SHP77 (cell line): ENCODE measurements at regions not wholly inside any gene's neighbourhood (a gene's known extent, or its start where the extent isn't known, plus 50 kb on each side); places are given as distances from the start of the nearest gene placed in this dataset.

ENCODE experiments used
- DNase-seq, 2 experiments: peaks; one replicate each; lab custom pipeline; 2025; lab: John Stamatoyannopoulos, UW

DNA sequence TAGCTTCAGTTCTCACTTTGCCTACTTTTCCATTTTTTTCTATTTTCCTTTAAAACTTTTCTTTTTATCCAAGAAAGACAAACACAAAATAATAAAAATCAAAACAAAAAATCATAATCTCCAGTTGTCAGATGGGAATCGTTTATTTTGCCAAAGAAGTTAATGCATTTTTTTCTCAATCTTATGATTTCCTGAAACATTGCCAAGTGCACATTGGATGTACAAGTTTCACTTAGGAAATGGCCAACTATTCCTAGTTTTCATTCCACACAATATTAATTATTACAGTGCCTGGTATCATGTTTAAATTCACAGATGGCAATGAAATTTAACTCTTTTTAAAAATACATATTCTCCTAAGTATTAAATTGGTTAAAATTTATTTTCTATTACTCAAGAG lies 1050.5 kb downstream of the TTLL7 start:
- DNase-seq: no peak

DNA sequence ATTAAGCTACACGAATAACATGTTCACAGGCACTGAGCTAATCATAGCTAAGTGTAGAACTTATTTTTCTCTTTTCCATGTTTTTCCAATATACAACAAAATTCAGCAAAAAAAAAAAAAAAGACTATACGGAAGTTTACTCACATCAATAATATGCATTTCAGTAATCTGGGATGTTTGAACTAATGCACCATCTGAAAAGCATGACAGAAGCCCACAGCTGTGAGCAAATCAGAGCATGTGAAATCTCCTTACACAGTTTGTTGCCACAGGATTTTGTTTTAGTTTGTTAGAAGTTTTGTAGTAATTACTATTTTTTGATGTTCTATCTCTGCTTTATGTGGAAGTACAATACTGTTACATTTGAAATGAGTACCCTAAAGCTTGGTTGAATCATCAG lies 1051.7 kb downstream of the TTLL7 start:
- DNase-seq: no peak

DNA sequence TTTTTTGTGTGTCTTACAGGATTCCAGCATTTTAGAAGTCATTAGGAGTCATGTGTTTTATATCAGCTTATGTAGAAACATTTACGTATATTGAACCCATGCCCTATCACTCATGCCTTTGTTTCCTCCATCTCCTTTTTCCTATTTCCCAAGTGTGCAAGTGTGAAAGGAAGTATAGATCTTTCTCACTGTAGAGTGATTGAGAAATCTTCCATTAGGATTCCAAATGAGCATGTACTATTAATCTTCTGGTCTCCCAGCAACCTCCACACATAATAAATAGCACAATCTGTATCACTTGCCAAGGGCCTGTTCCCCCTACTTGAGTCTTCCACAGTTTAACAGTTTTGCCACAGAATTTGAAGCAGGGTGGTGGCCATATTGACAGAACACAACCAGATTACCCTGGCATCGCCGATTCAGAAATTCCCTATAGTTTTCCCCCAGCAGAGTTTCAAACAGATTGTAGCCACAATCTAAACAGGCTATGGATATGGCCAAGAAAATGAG lies 1052.8 kb downstream of the TTLL7 start:
- no peak for DNase-seq

DNA sequence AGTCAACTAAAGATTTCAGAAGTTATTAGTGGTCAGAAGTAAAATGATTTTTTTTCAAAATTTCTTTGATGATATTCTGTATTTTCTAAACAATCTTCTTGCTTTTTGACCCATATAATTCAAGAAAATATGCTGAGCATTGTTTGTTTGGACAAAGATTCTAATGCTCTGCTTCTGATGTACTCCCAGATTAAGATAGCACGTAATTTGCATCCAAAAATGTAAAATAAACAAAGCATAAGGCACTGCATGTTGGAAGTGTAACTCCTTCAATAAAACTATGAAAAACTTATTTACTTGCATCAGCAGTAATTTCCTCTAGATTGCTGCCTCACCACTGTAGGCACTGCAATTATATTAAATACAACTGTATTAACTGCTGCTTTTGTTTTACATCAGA lies 1054.1 kb downstream of the TTLL7 start:
- DNase-seq: no peak

DNA sequence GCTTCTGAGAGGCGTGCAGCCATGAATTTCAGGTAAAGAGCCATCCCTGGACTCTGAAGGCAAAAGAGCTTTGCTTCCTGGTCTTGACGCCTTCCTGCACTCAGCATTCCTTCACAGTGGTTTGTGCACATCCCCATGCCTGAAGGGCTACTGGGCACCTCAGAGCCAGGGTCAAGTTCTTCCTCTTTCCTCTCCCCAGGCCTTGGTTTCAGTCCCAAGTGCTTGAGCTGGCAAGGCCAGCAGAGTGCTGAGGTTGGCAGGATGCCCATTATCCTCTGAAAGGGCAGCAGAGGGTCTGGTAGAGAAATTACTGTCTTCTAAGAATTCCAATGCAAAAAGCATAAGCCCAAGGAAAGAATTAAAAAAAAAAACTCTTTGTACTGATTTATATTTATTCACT lies 1064.9 kb downstream of the TTLL7 start:
- peak in 1 of 2 experiments; percentile 23 for DNase-seq

DNA sequence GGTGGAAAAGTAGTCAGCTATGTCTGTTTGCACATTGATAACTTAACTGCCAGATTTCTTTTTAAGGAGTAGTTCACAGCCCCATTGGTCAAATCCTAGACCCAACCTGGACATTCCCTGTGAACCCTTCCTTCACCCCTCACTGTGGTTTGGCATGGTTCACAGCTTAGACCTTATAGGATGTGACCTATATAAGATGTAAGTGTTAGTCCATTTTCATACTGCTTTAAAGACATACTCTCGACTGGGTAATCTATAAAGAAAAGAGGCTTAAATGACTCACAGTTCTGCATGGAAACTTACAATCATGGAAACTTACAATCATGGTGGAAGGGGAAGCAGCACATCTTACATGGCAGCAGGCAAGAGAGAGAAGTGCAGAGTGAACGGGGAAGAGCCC lies 1066.2 kb downstream of the TTLL7 start:
- DNase-seq: no peak

DNA sequence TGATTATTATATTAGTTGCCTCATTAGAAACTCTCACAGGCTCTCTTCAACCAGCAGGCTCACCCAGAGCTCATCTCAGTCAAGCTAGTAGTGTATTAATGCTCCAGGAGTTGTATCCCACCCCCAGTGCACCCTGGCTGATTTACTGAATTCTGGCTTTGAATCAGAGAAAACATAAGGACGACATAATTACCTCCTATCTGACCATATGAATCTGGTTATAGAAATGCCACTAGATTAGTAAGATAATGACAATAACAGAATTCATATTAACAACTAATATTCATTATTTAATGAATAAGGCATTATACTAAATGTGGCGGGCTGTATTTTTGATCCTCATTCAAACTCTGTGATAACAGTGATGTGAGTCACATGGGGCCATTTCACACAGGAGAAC lies 1066.7 kb downstream of the TTLL7 start:
- DNase-seq: no peak

DNA sequence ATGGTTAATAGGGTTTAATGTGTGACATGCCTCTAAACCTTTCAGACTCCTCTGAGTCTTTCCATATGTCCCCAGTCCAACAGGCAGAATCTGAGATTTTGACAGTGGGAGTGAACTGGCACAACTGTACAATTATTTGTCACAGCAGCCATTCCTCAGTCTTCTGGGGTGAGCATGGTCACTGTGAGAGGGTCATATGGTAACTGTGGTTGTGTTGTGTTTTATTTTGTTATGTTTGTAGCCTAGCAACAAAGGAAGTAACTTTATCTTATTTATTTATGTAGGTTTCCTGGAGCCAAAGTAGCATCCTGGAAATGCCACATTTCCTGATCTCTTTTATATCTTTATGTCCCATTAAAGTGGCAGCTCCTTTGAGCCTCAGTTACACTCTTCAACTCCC lies 1067.9 kb downstream of the TTLL7 start:
- no peak for DNase-seq

DNA sequence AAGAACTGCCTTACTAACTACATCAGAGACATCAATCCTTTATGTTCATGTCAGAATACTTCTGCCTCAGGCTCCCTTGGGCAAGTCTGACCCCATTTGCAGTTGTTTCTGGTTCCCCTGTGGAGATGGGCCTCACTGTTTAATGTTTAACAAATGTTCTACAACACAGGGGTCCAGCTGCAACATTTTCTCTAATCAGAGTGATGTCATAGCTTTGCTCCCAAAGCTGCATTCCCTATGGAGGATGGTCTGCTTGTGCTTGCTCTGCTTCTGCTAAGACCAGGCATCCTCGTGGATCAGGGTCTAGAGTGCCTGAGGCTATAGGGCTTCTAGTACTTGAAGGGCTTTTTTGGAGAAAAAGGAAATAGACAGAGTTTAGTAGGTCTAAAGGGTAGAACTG lies 1071.2 kb downstream of the TTLL7 start:
- DNase-seq: no peak

DNA sequence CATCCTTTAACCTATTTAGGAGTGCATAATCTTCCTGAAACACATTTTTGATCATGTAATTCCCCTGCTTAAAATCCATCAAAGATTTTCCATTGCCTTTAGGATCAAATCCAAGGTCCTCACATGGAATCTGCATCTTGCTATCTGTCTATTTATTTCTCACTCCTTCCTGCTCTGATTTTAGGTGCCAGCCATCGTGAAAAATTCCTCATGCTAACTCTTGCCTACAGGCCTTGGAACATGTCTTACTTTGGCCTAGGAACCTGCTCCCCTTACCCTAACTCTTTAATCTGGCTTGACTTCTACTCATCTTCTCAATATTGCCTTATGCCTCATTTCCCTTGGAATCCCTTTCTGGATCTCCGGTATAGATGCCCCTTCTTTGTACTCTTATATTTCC lies 1074.3 kb downstream of the TTLL7 start:
- no peak for DNase-seq

DNA sequence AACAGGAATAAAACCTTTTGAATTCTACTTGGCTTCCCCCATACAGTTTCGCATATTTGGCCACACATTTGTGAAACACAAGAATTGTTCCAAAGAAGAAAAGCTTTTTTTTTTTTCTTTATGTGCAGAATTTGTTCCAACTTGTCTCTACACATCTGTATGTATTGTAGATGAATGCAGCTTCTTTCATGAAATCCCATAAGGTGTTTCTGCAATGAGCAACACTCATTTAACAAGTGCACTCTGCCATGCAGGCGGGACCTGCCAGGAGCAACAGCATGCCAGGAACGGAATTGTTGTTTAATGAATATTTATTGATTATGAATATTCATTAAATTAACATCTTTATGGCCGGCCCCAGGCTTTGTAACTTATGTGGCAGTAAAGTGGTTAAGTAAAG lies 1075.0 kb downstream of the TTLL7 start:
- no peak for DNase-seq

DNA sequence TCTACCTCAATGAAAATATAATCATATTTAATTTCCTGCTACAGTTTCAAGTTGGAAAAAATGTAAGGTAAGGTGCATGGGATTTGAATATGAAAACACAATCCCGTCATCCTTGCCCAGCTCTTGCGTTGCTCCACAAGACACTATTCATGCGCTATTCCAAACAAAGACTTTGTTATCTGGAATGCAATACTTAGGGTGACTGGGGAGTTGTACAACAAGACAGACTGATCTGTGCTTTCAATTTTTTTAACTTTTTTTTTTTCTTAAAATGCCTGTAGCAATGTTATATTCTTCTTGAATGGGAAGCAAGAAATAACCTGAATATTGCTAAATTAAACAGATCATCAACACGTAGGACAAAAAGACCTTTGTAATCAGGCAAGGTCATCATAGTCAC lies 1077.2 kb downstream of the TTLL7 start:
- no peak for DNase-seq

DNA sequence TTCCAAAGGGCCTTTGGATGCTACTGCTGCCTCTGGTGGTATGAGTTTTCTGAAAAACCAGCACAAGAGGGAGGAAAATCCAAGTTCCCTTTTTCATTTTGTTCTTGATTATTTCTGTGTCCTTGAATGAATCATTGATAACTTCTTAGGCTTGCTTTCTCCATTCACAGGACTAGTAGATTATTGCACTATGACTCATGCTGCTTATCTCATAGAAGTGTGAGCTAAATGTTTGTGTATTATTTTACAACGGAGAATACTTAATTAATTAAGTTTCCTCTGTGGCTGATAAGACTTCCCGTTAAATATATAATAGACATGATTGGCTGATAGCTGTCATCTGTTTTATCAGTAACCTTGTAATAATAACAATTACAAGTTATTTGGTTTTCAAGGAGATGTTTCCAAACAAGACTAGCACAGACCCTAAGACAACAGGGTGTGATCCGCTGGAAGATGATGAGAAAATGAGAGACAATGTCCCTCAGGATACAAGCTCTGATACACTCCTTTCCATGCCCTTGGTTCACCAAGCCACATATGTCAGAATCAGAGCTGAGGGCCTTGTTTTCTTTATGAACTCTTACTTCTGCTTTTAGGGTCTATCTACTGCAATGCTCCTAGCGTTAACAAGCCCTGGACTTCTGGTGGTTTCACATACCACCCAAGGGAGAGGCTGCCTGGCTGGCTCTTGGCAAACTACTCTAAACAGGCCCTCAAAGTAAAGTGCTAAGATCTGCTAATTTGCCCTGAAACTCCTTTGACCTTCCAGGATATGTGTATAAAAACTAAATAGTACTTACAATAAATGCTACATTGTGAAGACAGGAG lies 1078.3 kb downstream of the TTLL7 start:
- DNase-seq: no peak

DNA sequence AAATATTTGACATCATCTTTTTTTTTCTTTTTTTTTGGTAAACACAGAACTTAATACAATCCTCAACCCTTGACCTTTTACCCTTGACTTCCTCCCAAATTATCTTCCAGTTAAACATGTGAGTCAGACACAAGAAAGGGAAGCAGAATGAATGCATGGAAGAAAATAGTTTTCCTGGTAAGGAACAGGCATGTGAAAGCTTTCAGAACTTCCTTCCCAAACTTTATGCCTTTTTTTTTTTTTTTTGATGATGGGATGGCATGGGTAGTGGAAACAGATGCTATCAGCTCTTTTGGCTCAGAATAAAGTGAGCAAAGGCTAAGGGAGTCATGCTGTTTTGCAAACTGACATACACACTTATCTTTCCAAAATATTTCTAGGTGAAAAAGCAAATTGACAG lies 1079.1 kb downstream of the TTLL7 start:
- DNase-seq: no peak

DNA sequence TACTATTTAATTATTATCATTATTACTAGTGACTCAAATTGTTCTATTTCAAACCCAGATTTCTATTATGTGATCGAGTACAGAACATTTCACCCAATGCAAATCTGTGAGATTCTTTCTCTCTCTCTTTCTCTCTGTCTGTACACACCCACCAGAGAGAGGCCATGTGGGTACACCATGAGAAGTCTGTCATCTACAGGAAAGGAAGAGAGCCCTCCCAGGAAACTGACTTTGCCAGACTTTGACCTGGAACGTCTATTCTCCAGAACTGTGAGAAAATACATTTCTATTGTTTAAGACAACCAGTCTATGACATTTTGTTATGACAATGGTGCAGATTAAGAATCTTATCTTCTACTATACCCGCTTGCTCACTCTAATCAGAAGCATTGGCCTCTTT lies 1091.6 kb downstream of the TTLL7 start:
- DNase-seq: no peak

DNA sequence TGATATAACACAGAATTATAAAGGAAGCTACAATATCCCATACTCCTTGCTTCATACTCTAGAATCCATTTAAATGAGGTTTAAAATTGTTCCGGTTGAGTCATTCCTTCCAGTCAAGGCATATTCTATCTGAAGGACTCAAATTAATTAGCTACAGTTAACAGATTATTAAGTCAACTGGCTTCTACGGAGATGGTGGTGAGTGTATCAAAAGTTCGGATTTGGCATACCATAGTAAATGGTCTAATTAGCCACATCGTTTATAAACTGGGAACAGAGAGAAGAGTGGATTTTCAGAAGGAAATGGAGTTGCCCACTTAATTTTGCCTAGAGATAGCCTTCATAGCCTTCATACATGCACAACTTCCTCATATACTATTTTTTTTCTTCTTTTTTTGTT lies 1095.3 kb downstream of the TTLL7 start:
- no peak for DNase-seq

DNA sequence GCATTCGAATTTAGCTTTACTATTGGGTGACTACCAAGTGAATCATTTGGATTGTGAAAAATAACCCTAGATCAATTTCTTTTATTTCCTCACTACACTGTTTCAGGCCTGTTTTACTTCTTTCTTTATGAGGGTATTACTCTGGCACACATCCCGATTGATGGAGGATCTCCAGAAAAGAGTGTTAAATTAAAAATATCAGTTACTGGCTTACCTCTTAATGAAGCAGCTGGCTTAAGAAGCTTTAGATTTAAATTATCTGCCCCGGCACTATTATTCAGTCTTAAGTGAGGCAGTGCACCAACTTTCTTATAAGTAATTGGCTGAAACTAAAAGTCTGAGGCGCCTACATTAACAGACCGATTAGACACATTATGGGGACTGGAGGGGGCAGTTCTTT lies 1097.4 kb downstream of the TTLL7 start:
- no peak for DNase-seq

DNA sequence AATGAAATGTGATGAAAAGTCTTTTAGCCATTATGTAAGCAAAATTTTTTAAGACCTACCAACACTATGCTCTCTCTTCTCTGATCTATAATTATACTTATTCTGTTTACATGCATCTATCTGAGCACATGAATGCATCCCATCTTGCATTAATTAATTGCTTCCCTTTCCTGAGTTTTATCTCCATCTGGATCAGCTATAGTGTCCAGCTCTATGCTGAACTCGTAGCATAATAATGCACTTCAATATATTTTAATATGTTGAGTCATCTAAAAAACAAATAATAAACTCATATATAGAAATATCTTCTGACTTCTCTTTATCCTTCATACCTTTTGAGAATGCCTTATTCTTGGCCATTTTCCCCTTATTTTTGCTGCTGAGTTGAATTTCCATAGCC lies 1097.8 kb downstream of the TTLL7 start:
- no peak for DNase-seq

DNA sequence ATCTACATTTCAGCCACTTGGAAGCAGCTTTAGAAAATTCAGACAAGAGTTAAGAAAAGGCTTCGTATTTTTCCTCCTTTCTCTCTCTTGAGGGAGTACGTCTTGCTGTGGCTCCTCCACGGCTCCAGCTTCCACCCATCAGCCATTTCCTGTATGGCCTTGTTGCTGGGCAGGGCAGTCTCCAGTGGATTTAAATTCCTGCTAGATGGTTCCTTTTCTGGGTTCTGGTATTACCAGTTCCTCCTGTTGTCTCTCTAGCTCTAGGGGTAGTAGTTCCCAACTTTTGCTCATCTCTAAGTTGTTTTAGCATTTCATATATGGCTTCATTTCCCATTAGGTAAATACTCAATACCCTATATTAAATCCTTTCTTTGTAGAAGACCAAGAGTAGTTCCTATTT lies 1098.3 kb downstream of the ADGRL2 start:
- DNase-seq: no peak

DNA sequence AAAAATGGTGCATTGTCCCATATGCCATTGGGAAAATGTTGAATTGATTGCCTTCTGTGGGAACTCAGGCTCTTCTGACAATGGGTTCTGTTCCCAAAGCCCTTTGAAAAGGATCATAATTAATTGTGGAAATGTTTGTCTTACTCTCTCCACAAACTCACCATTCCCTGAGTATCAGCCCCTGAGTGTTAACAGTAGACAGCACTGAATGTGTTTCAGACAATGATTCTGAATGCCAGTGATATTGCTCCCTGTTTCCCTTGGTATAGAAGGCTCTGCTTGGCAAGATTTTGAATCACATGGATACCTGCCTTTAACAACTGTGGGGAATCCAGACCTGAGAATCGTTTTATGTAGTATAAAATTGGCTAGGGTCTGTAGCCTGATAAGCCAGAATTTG lies 1096.8 kb downstream of the ADGRL2 start:
- no peak for DNase-seq

DNA sequence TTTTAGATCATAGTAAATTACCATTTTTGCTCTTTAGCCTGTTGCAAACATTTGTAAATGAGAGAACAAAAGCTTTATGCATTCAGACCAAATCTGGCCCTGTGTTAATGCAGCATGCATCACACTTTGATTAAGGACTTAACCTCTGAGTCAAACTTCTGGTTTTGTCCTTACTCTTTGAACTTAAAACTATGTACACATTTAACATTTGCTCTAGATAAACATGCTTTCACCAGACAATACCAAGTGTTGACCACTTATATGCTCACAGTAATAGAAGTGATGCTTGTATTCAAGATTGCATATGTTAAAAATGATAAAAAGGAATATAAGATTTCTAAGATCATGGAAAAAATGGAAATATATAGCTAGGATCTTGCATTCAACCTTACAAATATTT lies 1095.3 kb downstream of the ADGRL2 start:
- no peak for DNase-seq

DNA sequence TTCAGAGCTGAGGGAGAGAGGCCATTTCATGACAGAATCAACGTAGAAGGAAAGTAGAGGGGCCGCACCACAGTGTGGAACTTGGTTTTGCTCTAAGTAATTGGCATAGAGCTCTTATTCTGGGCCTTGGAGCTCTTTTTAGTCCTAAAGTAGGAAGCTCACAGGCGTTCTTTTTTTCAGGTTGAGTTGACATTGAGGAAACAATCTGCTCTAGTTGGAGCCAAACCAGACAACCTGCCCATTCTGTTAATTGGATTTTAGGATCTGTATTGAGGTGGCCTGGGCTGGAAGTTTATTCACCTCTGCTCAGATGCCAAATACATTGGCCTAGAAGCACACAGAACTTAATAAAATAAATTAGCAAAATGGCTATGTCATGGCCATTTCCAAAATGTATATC lies 1093.9 kb downstream of the ADGRL2 start:
- no peak for DNase-seq

DNA sequence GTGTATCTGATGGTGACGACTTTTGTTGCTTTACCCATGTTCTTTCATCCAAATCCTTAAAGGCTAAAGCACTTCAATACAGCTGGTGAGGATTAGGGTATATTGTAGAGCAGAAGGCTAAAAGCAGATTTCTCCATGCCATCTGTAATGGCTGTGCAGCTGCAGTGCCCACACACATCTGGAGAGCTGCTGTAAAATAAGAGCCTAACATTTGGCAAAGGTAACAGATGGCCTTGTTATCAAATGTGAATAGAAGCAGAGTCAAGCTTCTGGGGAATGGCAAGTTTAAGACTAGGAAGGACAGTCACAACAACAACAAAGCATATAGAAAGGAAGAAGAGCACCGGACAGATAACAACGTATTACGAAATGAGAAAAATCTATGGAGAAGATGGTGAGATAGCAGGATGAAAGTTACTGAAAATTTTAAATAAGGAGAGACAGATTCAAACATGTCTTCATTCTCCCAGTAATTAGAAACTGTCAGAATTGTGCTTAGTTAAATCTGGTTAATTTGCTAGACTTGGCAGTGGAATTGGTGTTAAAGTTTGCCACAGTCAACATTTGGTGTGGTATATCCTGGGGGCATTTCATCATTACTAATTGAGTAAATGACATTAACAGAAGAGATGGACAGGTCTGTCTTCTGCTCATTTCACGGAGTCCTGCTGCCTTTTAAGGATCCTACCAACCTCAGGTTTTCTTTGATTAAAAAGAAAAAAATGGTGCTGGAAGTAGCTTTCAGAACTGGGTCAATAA lies 1093.2 kb downstream of the ADGRL2 start:
- DNase-seq: no peak
